Fibroblast of pulmonary artery (primary cell): ENCODE measurements at regions not wholly inside any gene's neighbourhood (a gene's known extent, or its start where the extent isn't known, plus 50 kb on each side); places are given as distances from the start of the nearest gene placed in this dataset.
"Not testable (repeated sequence)": the region's sequence is repeated elsewhere in the genome, so short reads cannot be mapped to it uniquely, and the experiment has no call there.

Experiments
- DNase-seq: peaks from one replicate; pipeline ENCODE4 v3.0.0-alpha.2; 2010; ENCODE audit warnings: low read depth
- H3K4me3 ChIP-seq: replicated peaks from 2 replicates; pipeline ENCODE4 v1.5.1; 2011; ENCODE audit warnings: low read depth, mild to moderate bottlenecking, control low read depth, low read length, moderate library complexity

GRCh38 chr1:146287881-146288280, 59.1 kb upstream of the NOTCH2NLA start:
- H3K4me3 ChIP-seq, DNase-seq: not testable (repeated sequence)

- not testable (repeated sequence) for H3K4me3 ChIP-seq, DNase-seq
Measured at GRCh38 chr1:146284760-146285159, 55.9 kb upstream of the NOTCH2NLA start.

GRCh38 chr1:146283527-146283880, 54.7 kb upstream of the NOTCH2NLA start:
- DNase-seq, H3K4me3 ChIP-seq: not testable (repeated sequence)

GRCh38 chr1:146282807-146283526, 54.1 kb upstream of the NOTCH2NLA start:
- H3K4me3 ChIP-seq = not testable (repeated sequence)

GRCh38 chr1:146281522-146281921, 52.7 kb upstream of the NOTCH2NLA start:
- not testable (repeated sequence) for DNase-seq, H3K4me3 ChIP-seq

More at GRCh38 chr1:146282807-146283526, 54.1 kb upstream of the NOTCH2NLA start:
- not testable (repeated sequence) for DNase-seq

- not testable (repeated sequence) for H3K4me3 ChIP-seq, DNase-seq
Measured at GRCh38 chr1:146278758-146279157, 49.9 kb upstream of the NOTCH2NLA start.
